ENCODE measurements at regions not wholly inside any gene's neighbourhood (a gene's known extent, or its start where the extent isn't known, plus 50 kb on each side); places are given as distances from the start of the nearest gene placed in this dataset.

DNA sequence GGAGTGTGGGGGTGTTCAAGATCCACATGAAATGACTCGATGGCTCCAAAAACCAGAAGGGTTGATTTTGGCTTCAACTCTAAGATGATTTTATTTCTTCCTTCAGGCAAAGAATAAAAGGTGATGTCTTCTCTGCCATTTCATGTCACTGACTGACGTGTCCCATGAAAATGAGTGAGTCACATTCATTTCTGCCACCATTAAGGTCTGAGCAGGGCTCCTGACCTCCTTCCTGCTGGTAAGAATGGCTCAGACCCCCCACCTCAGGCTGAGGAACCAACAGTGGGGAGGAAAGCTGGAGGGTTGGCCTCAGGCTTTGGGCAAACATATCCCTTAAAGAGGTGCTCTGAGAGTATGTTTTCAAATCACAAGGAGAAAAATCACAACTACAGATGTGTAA is 53.9 kb upstream of the ZNF354A start:
- Histone ChIP-seq H3K27ac (ENCODE audit: control insufficient read depth, insufficient read depth) (no peak overlapping the region), H3K36me3 (ENCODE audit: control insufficient read depth in 2 of 2, insufficient read depth in 2 of 2, low read length in 1 of 2) (no peaks in the 10 kb centered on the region), H3K4me3 (no peak overlapping the region), H3K4me1 (ENCODE audit: control insufficient read depth, insufficient read depth, low read length) (no peaks in the 10 kb centered on the region), H3K27me3 (replicated peaks in 1 of 2; ENCODE audit: control insufficient read depth in 2 of 2, insufficient read depth in 2 of 2, low read length in 1 of 2) (no peaks in the 10 kb centered on the region), H3K9me3 (replicated peaks; ENCODE audit: control insufficient read depth, insufficient read depth, low read length) (no peaks in the 10 kb centered on the region; the same call in 2 of the 3 replicates), H4K20me1 (ENCODE audit: control insufficient read depth, insufficient read depth) (no peaks in the 10 kb centered on the region), H2AFZ (ENCODE audit: control insufficient read depth, low read depth, low read length) (no peak overlapping the region), H3K79me2 (ENCODE audit: control insufficient read depth, insufficient read depth, low read length) (no peaks in the 10 kb centered on the region), H3K4me2 (ENCODE audit: control insufficient read depth, insufficient read depth) (no peak overlapping the region), H3K9ac (ENCODE audit: control insufficient read depth, insufficient read depth, low read length) (no peak overlapping the region)
- ChIA-PET POLR2A (no interaction called here), RAD21 (ENCODE audit: unreplicated experiment) (no interaction called here), SMC1A (ENCODE audit: uncharacterized antibody, unreplicated experiment) (no interaction called here), CTCF (no interaction called here)
- ATAC-seq (no peak), FAIRE-seq (no peak), DNase-seq (ENCODE audit: low read depth, low spot score) (no peak)
- in situ Hi-C loops (cut with MboI) (no loop called here), intact Hi-C loops (cut with micrococcal nuclease; ENCODE audit: unreplicated experiment) (no loop called here)
- BruUV-seq (replicated peaks), result no TSS peak
- no peak for TF ChIP-seq IKZF2 (IDR thresholded peaks at IDR 0.05)
- WGBS (ENCODE audit: insufficient coverage, insufficient replicate concordance, low lambda C conversion rate, missing lambda C conversion rate), result 29% methylated on average over 2 of the region's 2 CpGs

DNA sequence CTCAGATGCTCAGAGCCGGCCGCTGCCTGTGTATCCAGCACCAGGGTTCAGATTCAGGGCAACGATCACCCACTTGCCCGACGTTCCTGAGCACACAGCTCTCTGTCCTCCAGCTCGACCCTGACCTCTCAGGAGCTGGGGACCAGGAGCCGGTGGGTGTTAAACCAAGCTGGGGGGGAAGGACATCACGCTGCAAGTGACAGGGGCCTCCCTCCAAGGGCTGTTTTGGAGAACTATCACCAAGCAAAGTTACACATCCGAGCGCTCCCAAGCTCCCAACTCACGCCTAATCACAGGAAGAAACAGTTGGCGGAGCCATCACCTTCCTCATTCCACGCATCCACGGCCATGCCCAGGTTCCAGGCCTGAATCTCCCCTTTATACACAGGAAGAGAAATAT is 51.5 kb upstream of the ZNF354A start:
- ATAC-seq, result no peak
- in situ Hi-C loops (cut with MboI), result no loop called here
- no peak overlapping the region for H3K4me3 ChIP-seq
- no peak for DNase-seq (ENCODE audit: low read depth, low spot score)
- no peaks in the 10 kb centered on the region for H3K4me1 ChIP-seq (ENCODE audit: control insufficient read depth, insufficient read depth, low read length)
- H2AFZ ChIP-seq (ENCODE audit: control insufficient read depth, low read depth, low read length), result no peak overlapping the region
- no peaks in the 10 kb centered on the region for H3K79me2 ChIP-seq (ENCODE audit: control insufficient read depth, insufficient read depth, low read length)
- H3K27ac ChIP-seq (ENCODE audit: control insufficient read depth, insufficient read depth), result no peak overlapping the region
- BruUV-seq (replicated peaks), result no TSS peak
- H3K9me3 ChIP-seq (replicated peaks; ENCODE audit: control insufficient read depth, insufficient read depth, low read length), result no peaks in the 10 kb centered on the region; the same call in 2 of the 3 replicates
- ChIA-PET CTCF (no interaction called here), SMC1A (ENCODE audit: uncharacterized antibody, unreplicated experiment) (no interaction called here), POLR2A (no interaction called here), RAD21 (ENCODE audit: unreplicated experiment) (no interaction called here)
- FAIRE-seq, result no peak
- intact Hi-C loops (cut with micrococcal nuclease; ENCODE audit: unreplicated experiment), result no loop called here
- H3K27me3 ChIP-seq (replicated peaks in 1 of 2; ENCODE audit: control insufficient read depth in 2 of 2, insufficient read depth in 2 of 2, low read length in 1 of 2), result no peaks in the 10 kb centered on the region
- no peaks in the 10 kb centered on the region for H4K20me1 ChIP-seq (ENCODE audit: control insufficient read depth, insufficient read depth)
- WGBS (ENCODE audit: insufficient coverage, insufficient replicate concordance, low lambda C conversion rate, missing lambda C conversion rate), result 59% methylated on average over 14 of the region's 14 CpGs
- H3K36me3 ChIP-seq (ENCODE audit: control insufficient read depth in 2 of 2, insufficient read depth in 2 of 2, low read length in 1 of 2), result no peaks in the 10 kb centered on the region
- no peak overlapping the region for H3K9ac ChIP-seq (ENCODE audit: control insufficient read depth, insufficient read depth, low read length)
- H3K4me2 ChIP-seq (ENCODE audit: control insufficient read depth, insufficient read depth), result no peak overlapping the region
- TF ChIP-seq EP300 (IDR thresholded peaks at IDR 0.05; ENCODE audit: borderline replicate concordance in 1 of 2, control insufficient read depth in 1 of 2, low read depth in 2 of 2, low read length in 2 of 2) (no peak), WRNIP1 (IDR thresholded peaks at IDR 0.05; ENCODE audit: borderline replicate concordance, low read depth, low read length) (no peak), BHLHE40 (IDR thresholded peaks at IDR 0.05; ENCODE audit: borderline replicate concordance in 1 of 2, low read depth in 2 of 2, low read length in 1 of 2) (no peak), FOS (IDR thresholded peaks at IDR 0.05; ENCODE audit: borderline replicate concordance, extremely low read depth, insufficient read length) (no peak), SPI1 (IDR thresholded peaks at IDR 0.05; ENCODE audit: borderline replicate concordance, insufficient read depth, low read depth, low read length) (no peak)
- TF ChIP-seq, protein P1, sequence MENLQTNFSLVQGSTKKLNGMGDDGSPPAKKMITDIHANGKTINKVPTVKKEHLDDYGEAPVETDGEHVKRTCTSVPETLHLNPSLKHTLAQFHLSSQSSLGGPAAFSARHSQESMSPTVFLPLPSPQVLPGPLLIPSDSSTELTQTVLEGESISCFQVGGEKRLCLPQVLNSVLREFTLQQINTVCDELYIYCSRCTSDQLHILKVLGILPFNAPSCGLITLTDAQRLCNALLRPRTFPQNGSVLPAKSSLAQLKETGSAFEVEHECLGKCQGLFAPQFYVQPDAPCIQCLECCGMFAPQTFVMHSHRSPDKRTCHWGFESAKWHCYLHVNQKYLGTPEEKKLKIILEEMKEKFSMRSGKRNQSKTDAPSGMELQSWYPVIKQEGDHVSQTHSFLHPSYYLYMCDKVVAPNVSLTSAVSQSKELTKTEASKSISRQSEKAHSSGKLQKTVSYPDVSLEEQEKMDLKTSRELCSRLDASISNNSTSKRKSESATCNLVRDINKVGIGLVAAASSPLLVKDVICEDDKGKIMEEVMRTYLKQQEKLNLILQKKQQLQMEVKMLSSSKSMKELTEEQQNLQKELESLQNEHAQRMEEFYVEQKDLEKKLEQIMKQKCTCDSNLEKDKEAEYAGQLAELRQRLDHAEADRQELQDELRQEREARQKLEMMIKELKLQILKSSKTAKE (IDR thresholded peaks at IDR 0.05; ENCODE audit: low read depth, poor library complexity, severe bottlenecking), result no peak
- TF ChIP-seq, protein P2, sequence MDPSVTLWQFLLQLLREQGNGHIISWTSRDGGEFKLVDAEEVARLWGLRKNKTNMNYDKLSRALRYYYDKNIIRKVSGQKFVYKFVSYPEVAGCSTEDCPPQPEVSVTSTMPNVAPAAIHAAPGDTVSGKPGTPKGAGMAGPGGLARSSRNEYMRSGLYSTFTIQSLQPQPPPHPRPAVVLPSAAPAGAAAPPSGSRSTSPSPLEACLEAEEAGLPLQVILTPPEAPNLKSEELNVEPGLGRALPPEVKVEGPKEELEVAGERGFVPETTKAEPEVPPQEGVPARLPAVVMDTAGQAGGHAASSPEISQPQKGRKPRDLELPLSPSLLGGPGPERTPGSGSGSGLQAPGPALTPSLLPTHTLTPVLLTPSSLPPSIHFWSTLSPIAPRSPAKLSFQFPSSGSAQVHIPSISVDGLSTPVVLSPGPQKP (IDR thresholded peaks at IDR 0.05; ENCODE audit: low read depth, low read length), result no peak
- TF ChIP-seq, protein P3, sequence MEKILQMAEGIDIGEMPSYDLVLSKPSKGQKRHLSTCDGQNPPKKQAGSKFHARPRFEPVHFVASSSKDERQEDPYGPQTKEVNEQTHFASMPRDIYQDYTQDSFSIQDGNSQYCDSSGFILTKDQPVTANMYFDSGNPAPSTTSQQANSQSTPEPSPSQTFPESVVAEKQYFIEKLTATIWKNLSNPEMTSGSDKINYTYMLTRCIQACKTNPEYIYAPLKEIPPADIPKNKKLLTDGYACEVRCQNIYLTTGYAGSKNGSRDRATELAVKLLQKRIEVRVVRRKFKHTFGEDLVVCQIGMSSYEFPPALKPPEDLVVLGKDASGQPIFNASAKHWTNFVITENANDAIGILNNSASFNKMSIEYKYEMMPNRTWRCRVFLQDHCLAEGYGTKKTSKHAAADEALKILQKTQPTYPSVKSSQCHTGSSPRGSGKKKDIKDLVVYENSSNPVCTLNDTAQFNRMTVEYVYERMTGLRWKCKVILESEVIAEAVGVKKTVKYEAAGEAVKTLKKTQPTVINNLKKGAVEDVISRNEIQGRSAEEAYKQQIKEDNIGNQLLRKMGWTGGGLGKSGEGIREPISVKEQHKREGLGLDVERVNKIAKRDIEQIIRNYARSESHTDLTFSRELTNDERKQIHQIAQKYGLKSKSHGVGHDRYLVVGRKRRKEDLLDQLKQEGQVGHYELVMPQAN (conservative IDR thresholded peaks at IDR 0.05), result no peak
- TF ChIP-seq, protein P4, sequence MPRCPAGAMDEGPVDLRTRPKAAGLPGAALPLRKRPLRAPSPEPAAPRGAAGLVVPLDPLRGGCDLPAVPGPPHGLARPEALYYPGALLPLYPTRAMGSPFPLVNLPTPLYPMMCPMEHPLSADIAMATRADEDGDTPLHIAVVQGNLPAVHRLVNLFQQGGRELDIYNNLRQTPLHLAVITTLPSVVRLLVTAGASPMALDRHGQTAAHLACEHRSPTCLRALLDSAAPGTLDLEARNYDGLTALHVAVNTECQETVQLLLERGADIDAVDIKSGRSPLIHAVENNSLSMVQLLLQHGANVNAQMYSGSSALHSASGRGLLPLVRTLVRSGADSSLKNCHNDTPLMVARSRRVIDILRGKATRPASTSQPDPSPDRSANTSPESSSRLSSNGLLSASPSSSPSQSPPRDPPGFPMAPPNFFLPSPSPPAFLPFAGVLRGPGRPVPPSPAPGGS (IDR thresholded peaks at IDR 0.05; ENCODE audit: borderline replicate concordance, insufficient read depth, low read depth, low read length, poor library complexity, severe bottlenecking), result no peak

Measured in GM12878 (cell line).